GM19023 (cell line): ENCODE measurements at regions not wholly inside any gene's neighbourhood (a gene's known extent, or its start where the extent isn't known, plus 50 kb on each side); places are given as distances from the start of the nearest gene placed in this dataset.

Experiments used
- ATAC-seq: cut with Tn5 transposase; IDR thresholded peaks from one replicate; pipeline ENCODE4 v1.9.1; 2021; ENCODE audit warnings: mild to moderate bottlenecking, moderate library complexity; ENCODE audit not compliant: unreplicated experiment

GRCh38 chr9:14434971-14435718, 121.2 kb upstream of the NFIB start:
- no peak for ATAC-seq

GRCh38 chr9:14434158-14434504, 120.2 kb upstream of the NFIB start:
- ATAC-seq = no peak

- ATAC-seq = no peak
Observed at GRCh38 chr9:14433351-14434157, 119.6 kb upstream of the NFIB start.

GRCh38 chr9:14432666-14433350, 118.9 kb upstream of the NFIB start:
- no peak for ATAC-seq

GRCh38 chr9:14428781-14429230, 114.9 kb upstream of the NFIB start:
- ATAC-seq = peak; percentile 75

GRCh38 chr9:14427419-14427818, 113.5 kb upstream of the NFIB start:
- no peak for ATAC-seq

GRCh38 chr9:14424983-14425382, 111.0 kb upstream of the NFIB start:
- ATAC-seq = no peak

GRCh38 chr9:14424289-14424688, 110.3 kb upstream of the NFIB start:
- ATAC-seq = no peak

GRCh38 chr9:14423815-14424261, 109.9 kb upstream of the NFIB start:
- ATAC-seq = no peak

- no peak for ATAC-seq
Observed at GRCh38 chr9:14421291-14421690, 107.3 kb upstream of the NFIB start.

GRCh38 chr9:14418941-14419937, 105.3 kb upstream of the NFIB start:
- no peak for ATAC-seq

GRCh38 chr9:14418301-14418940, 104.5 kb upstream of the NFIB start:
- ATAC-seq = no peak

- no peak for ATAC-seq
Observed at GRCh38 chr9:14417237-14417636, 103.3 kb upstream of the NFIB start.

GRCh38 chr9:14415947-14416346, 102.0 kb upstream of the NFIB start:
- ATAC-seq = no peak

- ATAC-seq = no peak
Observed at GRCh38 chr9:14413812-14414211, 99.9 kb upstream of the NFIB start.

GRCh38 chr9:14412775-14413174, 98.8 kb upstream of the NFIB start:
- no peak for ATAC-seq

GRCh38 chr9:14406463-14406862, 92.5 kb upstream of the NFIB start:
- no peak for ATAC-seq

- no peak for ATAC-seq
Observed at GRCh38 chr9:14405176-14405706, 91.3 kb upstream of the NFIB start.

GRCh38 chr9:14403081-14403480, 89.1 kb upstream of the NFIB start:
- no peak for ATAC-seq

GRCh38 chr9:14402583-14402982, 88.6 kb upstream of the NFIB start:
- no peak for ATAC-seq
